ENCODE measurements at regions not wholly inside any gene's neighbourhood (a gene's known extent, or its start where the extent isn't known, plus 50 kb on each side); places are given as distances from the start of the nearest gene placed in this dataset.

GRCh38 chr16:47995354-47995753 is 160.4 kb downstream of the ABCC12 start:
- Histone ChIP-seq H3K27ac (no peak overlapping the region), H3K4me3 (replicated peaks in 1 of 3) (no peak overlapping the region), H3K36me3 (no peaks in the 10 kb centered on the region), H3K9me3 (no peaks in the 10 kb centered on the region), H3K4me1 (no peaks in the 10 kb centered on the region), H3K27me3 (no peaks in the 10 kb centered on the region)
- 70 to 72% methylated on average over 2 of the region's 2 CpGs for WGBS, 2 donors
- intact Hi-C loops (cut with DNase I), result no loop called here
- no peak for DNase-seq
- TF ChIP-seq CTCF (IDR thresholded peaks at IDR 0.05) (no peak), POLR2A (IDR thresholded peaks at IDR 0.05) (no peak)

GRCh38 chr16:47991491-47991890 is 164.3 kb downstream of the ABCC12 start:
- no peak overlapping the region for H3K27ac ChIP-seq
- H3K27me3 ChIP-seq, result no peaks in the 10 kb centered on the region
- H3K4me1 ChIP-seq, result no peaks in the 10 kb centered on the region
- no peaks in the 10 kb centered on the region for H3K9me3 ChIP-seq
- WGBS, 2 donors, result 72% methylated on average over 2 of the region's 2 CpGs
- H3K4me3 ChIP-seq (replicated peaks in 1 of 3), result no peak overlapping the region
- intact Hi-C loops (cut with DNase I), result no loop called here
- H3K36me3 ChIP-seq, result no peaks in the 10 kb centered on the region
- no peak for DNase-seq
- TF ChIP-seq POLR2A (IDR thresholded peaks at IDR 0.05) (no peak), CTCF (IDR thresholded peaks at IDR 0.05) (no peak)

- no peaks in the 10 kb centered on the region for H3K36me3 ChIP-seq
- TF ChIP-seq POLR2A (IDR thresholded peaks at IDR 0.05), result no peak
- TF ChIP-seq CTCF (IDR thresholded peaks at IDR 0.05), result no peak
- H3K27ac ChIP-seq, result no peak overlapping the region
- H3K4me1 ChIP-seq, result no peaks in the 10 kb centered on the region
- DNase-seq, result no peak
- 78 to 85% methylated on average over 2 of the region's 2 CpGs for WGBS, 2 donors
- no peaks in the 10 kb centered on the region for H3K9me3 ChIP-seq
- H3K27me3 ChIP-seq, result no peaks in the 10 kb centered on the region
- intact Hi-C loops (cut with DNase I), result no loop called here
- no peak overlapping the region for H3K4me3 ChIP-seq (replicated peaks in 1 of 3)
Observed at GRCh38 chr16:47990676-47991075, 165.1 kb downstream of the ABCC12 start.

- DNase-seq, result no peak
- Histone ChIP-seq H3K4me3 (replicated peaks in 1 of 3) (no peak overlapping the region), H3K9me3 (no peaks in the 10 kb centered on the region), H3K27ac (no peak overlapping the region), H3K36me3 (no peaks in the 10 kb centered on the region), H3K27me3 (no peaks in the 10 kb centered on the region), H3K4me1 (no peaks in the 10 kb centered on the region)
- TF ChIP-seq POLR2A (IDR thresholded peaks at IDR 0.05) (no peak), CTCF (IDR thresholded peaks at IDR 0.05) (no peak)
- WGBS, 2 donors, result 83 to 84% methylated on average over 2 of the region's 2 CpGs
- intact Hi-C loops (cut with DNase I), result no loop called here
Observed at GRCh38 chr16:47987136-47987535, 168.7 kb downstream of the ABCC12 start.

- no peak overlapping the region for H3K4me3 ChIP-seq (replicated peaks in 1 of 3)
- intact Hi-C loops (cut with DNase I), result no loop called here
- DNase-seq, result no peak
- H3K36me3 ChIP-seq, result no peaks in the 10 kb centered on the region
- TF ChIP-seq CTCF (IDR thresholded peaks at IDR 0.05) (no peak), POLR2A (IDR thresholded peaks at IDR 0.05) (no peak)
- H3K27ac ChIP-seq, result no peak overlapping the region
- H3K27me3 ChIP-seq, result no peaks in the 10 kb centered on the region
- no peaks in the 10 kb centered on the region for H3K4me1 ChIP-seq
- H3K9me3 ChIP-seq, result no peaks in the 10 kb centered on the region
Observed at GRCh38 chr16:47986031-47986430, 169.8 kb downstream of the ABCC12 start.
